ENCODE measurements at regions not wholly inside any gene's neighbourhood (a gene's known extent, or its start where the extent isn't known, plus 50 kb on each side); places are given as distances from the start of the nearest gene placed in this dataset.

DNA sequence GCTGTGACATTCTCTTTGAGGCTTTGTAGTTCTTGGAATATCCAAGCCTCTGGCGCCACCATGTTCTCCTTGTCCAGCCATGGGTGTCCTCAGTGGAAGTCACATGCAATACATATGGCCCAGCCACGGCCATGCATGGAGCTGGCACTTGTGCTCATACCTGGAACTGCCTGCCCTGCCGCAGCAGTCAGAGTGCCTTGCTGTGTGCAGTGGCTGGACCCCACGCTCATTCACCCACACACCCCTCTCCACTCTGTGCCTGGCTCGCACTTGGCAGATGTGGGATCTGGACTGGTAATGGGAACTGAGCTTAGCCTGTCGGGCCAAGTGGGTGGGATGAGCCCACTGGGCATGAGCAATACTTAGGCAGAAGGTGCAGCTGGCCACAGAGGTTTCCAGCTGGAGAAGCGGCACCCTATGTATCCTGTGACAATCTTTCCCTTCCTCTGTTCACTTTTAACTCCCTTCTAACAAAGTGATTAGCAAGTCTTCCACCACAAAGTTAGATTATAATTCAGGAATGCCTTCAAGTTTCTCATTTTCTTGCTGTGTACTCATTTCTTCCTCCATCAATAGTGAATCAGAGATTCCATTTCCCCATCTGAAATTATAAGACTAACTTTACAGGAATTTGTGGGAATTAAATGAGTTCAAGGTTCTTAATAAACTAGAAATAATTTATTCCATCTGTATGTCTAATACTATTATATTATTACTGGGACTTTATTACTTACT lies 351.6 kb upstream of the NCAM2 start:
- no peak for TF ChIP-seq EP300 (IDR thresholded peaks at IDR 0.05)
- TF ChIP-seq POLR2AphosphoS5 (IDR thresholded peaks at IDR 0.05) = no peak
- no peaks in the 10 kb centered on the region for H3K36me3 ChIP-seq
- DNase-seq (ENCODE audit: low spot score in 2 of 2) = no peak
- no peaks in the 10 kb centered on the region for H3K27me3 ChIP-seq
- H3K4me3 ChIP-seq = no peak overlapping the region
- no peak overlapping the region for H3K27ac ChIP-seq
- H3K9me3 ChIP-seq = no peaks in the 10 kb centered on the region
- WGBS = 88% methylated on average over 7 of the region's 7 CpGs
- H3K4me1 ChIP-seq = no peaks in the 10 kb centered on the region

DNA sequence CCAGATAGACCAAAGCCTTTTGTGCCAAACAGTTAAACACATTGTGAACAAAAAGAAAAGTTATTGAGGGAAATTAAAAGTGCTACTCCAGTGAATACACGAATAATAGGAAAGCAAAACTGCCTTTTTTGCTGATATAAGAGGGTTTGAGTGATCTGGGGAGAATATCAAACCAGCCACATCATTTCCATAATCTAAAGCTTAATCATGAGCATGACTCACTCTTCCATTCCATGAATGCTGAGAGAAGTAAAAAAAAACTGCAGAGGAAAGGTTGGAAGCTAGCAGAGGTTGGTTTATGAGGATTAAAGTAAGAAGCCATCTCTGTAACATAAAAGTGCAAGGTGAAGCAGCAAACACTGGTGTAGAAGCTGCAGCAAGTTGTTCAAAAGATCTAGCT lies 350.6 kb upstream of the NCAM2 start:
- WGBS = 41% methylated on average over 1 of the region's 1 CpG
- H3K9me3 ChIP-seq = no peaks in the 10 kb centered on the region
- H3K36me3 ChIP-seq = no peaks in the 10 kb centered on the region
- H3K27me3 ChIP-seq = no peaks in the 10 kb centered on the region
- H3K27ac ChIP-seq = no peak overlapping the region
- H3K4me1 ChIP-seq = no peaks in the 10 kb centered on the region
- DNase-seq (ENCODE audit: low spot score in 2 of 2) = no peak
- TF ChIP-seq POLR2A (IDR thresholded peaks at IDR 0.05) (no peak), POLR2AphosphoS5 (IDR thresholded peaks at IDR 0.05) (no peak), EP300 (IDR thresholded peaks at IDR 0.05) (no peak)
- TF ChIP-seq, protein P1, sequence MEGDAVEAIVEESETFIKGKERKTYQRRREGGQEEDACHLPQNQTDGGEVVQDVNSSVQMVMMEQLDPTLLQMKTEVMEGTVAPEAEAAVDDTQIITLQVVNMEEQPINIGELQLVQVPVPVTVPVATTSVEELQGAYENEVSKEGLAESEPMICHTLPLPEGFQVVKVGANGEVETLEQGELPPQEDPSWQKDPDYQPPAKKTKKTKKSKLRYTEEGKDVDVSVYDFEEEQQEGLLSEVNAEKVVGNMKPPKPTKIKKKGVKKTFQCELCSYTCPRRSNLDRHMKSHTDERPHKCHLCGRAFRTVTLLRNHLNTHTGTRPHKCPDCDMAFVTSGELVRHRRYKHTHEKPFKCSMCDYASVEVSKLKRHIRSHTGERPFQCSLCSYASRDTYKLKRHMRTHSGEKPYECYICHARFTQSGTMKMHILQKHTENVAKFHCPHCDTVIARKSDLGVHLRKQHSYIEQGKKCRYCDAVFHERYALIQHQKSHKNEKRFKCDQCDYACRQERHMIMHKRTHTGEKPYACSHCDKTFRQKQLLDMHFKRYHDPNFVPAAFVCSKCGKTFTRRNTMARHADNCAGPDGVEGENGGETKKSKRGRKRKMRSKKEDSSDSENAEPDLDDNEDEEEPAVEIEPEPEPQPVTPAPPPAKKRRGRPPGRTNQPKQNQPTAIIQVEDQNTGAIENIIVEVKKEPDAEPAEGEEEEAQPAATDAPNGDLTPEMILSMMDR (IDR thresholded peaks at IDR 0.05) = no peak
- H3K4me3 ChIP-seq = no peak overlapping the region

DNA sequence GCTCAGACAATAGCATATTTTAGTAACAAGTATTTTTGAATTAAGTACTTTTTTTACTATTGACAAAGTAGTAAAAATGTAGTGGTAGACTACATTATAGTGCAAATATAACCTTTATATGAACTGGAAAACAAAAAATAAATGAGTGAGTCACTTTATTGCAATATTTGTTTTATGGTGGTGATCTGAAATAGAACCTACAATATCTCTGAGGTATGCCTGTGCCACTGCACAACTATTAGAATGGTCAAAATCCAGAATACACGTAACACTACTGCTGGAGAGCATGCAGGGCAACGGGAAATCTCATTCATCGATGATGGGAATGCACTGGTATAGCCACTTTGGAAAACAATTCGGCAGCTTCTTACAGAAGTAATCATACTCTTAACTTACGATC lies 349.0 kb upstream of the NCAM2 start:
- Histone ChIP-seq H3K4me3 (no peak overlapping the region), H3K27me3 (no peaks in the 10 kb centered on the region), H3K36me3 (no peaks in the 10 kb centered on the region)

DNA sequence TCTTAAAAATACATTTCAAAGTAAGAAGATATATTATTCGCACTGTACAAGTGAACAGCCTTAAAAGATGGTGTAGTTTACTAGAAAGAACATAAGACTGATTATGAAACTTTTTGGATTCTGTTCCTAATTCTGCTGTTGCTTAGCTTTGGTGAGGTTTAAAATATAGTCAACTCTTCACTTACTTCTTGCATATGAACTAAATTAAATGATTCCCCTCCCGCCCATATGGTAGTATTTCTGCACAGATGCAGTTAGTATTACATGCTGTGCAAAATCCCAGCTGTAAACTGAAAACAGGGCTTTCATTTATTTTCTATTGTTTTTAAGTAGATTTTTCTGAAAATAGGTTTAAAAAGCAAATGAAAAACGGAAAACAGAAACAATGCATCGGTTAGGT lies 345.4 kb upstream of the NCAM2 start:
- H3K27me3 ChIP-seq = no peaks in the 10 kb centered on the region
- H3K4me3 ChIP-seq = no peak overlapping the region
- TF ChIP-seq POLR2A (IDR thresholded peaks at IDR 0.05) (no peak), POLR2AphosphoS5 (IDR thresholded peaks at IDR 0.05) (no peak), EP300 (IDR thresholded peaks at IDR 0.05) (no peak)
- TF ChIP-seq, protein P1 (IDR thresholded peaks at IDR 0.05) = no peak
- no peak overlapping the region for H3K27ac ChIP-seq
- no peak for DNase-seq (ENCODE audit: low spot score in 2 of 2)
- 54% methylated on average over 4 of the region's 4 CpGs for WGBS
- no peaks in the 10 kb centered on the region for H3K9me3 ChIP-seq
- no peaks in the 10 kb centered on the region for H3K4me1 ChIP-seq
- H3K36me3 ChIP-seq = no peaks in the 10 kb centered on the region

More for the DNA sequence above, 349.0 kb upstream of the NCAM2 start:
- no peak for DNase-seq (ENCODE audit: low spot score in 2 of 2)
- no peaks in the 10 kb centered on the region for H3K4me1 ChIP-seq
- WGBS = 92% methylated on average over 5 of the region's 5 CpGs
- no peak overlapping the region for H3K27ac ChIP-seq
- TF ChIP-seq POLR2A (IDR thresholded peaks at IDR 0.05) (no peak), EP300 (IDR thresholded peaks at IDR 0.05) (no peak), POLR2AphosphoS5 (IDR thresholded peaks at IDR 0.05) (no peak)
- TF ChIP-seq, protein P1 (IDR thresholded peaks at IDR 0.05) = no peak
- no peaks in the 10 kb centered on the region for H3K9me3 ChIP-seq

DNA sequence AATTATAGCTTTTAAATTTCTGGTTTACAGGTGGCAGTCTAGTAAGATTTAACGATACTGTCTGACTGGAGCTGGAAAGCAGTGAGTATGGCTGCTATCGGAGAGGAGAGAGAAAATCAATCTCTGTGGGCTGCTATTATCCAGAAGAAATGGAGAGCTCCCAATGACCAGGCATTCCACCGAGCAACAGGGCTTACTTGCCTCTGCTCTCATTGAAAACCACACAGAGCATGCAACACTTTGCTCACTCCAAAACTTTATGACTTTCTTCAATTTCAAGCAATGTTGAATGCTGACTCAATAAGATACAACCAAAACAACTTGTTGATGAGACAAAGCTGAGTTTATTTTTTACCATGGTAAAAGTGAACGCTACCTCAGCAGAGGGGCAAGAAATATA lies 337.0 kb upstream of the NCAM2 start:
- no peak for DNase-seq (ENCODE audit: low spot score in 2 of 2)
- no peaks in the 10 kb centered on the region for H3K27me3 ChIP-seq
- no peaks in the 10 kb centered on the region for H3K4me1 ChIP-seq
- no peak overlapping the region for H3K27ac ChIP-seq
- no peaks in the 10 kb centered on the region for H3K36me3 ChIP-seq
- no peaks in the 10 kb centered on the region for H3K9me3 ChIP-seq
- no peak overlapping the region for H3K4me3 ChIP-seq
- TF ChIP-seq EP300 (IDR thresholded peaks at IDR 0.05) = no peak
- TF ChIP-seq, protein P1 (IDR thresholded peaks at IDR 0.05) = no peak
- no peak for TF ChIP-seq POLR2A (IDR thresholded peaks at IDR 0.05)
- TF ChIP-seq POLR2AphosphoS5 (IDR thresholded peaks at IDR 0.05) = no peak
- 72% methylated on average over 4 of the region's 4 CpGs for WGBS
